GM20431 (cell line): ENCODE measurements at regions not wholly inside any gene's neighbourhood (a gene's known extent, or its start where the extent isn't known, plus 50 kb on each side); places are given as distances from the start of the nearest gene placed in this dataset.

Experiments used
- in situ Hi-C: fragments of 300-500 bp; cut with MseI, MboI; formaldehyde crosslinking; loops from one replicate; pipeline ENCODE4 v1.15.0; 2020; ENCODE audit warnings: low sequenced_read_pairs; ENCODE audit not compliant: unreplicated experiment

DNA sequence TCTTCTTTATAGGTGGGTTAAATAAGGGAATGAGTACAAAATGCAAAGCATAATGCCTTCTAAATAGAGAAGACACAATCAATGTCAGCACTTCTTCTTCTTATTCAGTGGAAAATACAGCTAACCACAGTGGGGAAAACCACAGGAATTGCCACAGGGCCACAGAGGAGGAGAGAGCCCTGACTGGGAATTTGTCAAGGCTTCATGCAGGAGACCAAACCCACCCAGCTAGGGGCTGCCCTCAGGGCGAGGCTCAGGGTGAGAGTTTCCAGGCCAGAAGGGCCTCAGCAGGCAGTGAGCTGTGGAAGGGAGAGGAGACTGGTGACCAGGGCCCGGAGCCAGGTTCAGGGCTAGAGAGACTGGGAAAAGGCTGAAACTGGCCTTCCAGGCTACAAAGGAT is 279.1 kb downstream of the MSX2 start:
- in situ Hi-C loops: no loop called here

DNA sequence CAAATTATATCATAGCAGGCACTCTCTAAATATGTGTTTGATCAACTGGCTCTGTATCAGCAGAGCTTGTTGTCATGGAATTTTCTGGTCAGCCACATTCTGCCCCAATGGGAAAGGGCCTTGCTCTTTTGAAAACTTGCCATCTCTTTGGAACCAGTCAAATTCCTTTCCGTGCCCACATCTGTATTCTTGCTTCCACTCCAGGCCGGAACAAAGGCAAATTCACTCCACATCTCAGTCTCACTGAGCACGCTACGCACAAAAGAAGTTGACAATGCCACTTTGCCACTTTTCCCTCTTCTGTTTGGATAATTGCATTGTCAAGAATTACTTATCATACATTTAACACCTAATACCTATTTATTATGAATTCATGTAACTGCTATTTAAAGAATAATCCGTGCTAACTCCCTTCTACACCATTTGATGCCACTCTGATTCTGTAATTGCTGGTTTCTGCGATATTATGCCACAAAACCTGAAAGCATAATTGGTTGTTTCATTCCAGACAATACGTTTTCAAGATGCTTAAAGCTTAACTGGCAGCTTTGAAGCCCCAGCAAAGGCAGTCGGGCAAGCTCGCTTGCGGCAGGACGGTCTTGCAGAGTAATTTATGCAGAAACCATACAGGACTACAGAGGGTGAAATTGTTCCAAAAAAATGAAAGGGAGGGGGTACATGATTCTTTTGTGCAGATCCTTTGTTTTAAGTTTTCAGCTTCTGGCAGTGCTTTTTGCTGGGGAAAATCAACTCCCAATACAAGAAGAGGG is 277.7 kb downstream of the MSX2 start:
- in situ Hi-C loops: no loop called here

DNA sequence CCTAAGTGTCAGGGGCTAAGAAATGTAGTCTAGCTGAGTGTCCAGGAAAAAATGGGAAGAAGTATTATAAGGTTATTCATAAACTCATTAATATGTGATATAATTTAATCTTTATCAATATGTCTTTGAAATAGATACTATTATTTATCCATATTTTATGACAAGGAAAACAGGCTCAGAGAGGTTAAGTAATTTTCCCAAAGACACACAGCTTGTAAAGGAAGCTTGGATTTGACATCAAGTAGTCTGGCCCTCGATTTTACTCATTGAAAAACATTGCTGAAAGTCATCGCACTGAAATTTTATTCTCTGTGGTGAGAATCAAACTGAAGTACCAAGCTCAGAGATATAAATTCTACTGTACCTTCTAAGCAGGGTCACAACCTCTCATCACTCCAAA is 276.9 kb downstream of the MSX2 start:
- in situ Hi-C loops: no loop called here

DNA sequence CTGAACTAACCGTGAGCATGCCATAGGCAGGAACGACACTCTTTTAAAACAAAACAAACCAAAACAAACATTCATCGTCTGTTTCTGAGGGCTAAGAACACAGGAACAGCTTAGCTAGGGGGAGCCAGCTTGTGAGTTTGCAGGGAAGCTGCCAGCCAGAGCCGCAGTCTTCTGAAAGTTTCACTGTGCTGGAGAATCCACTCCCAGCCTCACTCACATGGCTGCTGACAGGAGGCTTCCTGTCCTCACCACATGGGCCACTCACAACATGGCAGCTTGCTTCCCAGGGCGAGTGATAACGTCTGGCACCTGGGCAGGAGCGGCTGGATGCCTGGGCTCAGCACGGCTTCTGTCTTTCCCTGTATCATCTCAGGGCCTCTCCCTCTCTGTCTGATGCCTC is 275.2 kb downstream of the MSX2 start:
- in situ Hi-C loops: no loop called here

DNA sequence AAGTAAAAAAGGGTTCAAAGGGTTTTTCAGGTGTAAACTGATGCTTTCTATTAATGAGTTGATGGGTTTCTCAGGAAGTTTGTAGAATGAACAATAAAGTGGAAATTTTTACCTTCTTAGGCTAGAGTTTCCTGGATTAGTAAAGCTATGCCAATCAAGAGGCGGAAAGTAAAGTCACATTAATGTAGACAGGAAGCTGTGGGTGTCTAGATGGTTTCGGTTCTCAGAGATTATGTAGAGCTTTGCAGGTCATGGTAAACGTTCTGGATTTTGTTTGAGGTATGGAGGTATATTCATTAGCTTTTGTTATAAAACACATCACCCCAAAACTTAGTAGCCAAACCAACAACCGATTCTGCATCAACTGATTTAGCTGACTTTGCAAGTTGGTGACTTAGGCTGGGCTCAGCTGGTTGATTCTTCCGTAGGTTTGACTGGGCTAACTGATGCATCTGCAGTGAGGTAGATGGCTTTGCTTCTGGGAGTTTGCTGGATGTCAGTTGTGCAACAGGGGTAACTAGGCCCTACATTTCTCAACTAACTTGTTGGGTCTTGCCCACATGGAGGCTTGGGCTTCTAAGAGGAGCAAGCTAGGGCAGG is 273.8 kb downstream of the MSX2 start:
- in situ Hi-C loops: no loop called here

DNA sequence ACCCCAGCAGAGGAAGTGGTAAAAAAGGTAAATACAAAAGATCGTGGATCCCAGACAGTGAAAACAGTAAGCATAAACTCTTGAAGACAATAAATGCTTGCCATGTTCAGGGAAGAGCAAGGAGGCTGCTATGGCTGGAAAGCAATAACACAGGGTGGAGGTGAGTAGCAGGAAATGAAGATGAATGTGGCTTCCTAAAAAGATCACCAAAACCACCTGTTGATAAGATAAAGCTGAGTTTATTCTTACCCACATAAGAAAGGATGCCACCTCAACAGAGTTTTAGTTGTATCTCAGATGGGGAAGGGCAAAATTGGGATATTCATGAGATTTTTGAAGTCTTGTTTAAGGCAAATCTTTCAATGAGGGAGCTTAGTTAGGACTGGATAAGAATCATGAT is 273.3 kb downstream of the MSX2 start:
- in situ Hi-C loops: no loop called here

DNA sequence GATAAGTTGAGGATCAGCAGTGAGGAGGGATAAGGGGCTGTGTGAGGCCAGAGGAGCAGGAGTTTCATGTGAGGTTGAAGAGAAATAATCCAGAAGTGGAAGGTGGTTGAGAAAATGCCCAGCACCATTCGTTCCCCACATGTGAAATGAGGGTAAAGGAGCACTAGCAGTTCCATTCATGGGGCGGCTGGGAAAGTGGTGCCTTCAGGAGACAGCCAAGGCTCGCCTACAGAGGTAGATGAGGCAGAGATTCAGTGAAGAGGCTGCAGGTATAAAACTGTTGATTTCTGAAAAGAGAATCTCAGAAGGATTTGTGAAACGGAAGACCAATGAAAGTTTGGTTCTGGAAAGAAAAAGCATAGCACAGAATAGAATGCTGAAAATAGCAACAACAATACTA is 272.6 kb downstream of the MSX2 start:
- in situ Hi-C loops: no loop called here

DNA sequence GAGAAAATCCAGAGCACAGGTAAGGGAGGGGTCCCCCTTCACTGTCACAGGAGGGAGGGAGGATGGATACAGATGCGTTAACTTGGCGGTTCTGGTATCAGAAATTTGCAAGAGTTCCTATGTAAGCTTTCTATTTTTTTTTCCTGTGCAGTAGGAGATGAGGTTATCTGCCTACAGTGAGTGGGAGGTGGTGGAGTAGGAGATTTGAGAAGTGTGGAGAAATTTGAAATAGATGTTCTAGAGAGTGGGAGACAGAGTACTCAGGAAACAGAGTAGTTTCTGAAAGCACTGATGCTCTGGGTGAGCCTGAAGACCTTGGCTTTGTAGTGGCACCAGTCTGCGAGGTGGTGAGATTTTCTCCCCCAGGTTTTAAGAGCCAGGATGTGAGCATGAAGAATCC is 271.4 kb downstream of the MSX2 start:
- in situ Hi-C loops: no loop called here

DNA sequence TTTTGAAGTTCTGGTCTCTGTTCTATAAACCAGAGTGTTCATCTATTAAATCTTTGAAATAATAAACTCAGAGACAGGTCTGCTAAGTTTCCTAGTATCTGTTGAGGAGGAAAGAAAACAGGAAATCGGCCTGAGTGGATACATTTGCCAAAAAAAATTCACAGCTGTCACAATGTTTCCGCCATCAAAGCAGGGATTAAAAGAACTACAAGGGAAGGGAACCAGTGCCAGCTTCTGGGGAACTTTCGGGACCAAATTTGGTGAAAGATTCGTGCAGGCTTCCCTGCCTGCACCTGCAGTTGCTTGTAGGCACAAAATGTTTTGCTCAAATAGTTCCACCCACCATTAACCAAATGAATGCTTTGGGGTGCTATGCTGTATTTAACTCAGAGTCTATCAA is 267.5 kb downstream of the MSX2 start:
- in situ Hi-C loops: no loop called here

DNA sequence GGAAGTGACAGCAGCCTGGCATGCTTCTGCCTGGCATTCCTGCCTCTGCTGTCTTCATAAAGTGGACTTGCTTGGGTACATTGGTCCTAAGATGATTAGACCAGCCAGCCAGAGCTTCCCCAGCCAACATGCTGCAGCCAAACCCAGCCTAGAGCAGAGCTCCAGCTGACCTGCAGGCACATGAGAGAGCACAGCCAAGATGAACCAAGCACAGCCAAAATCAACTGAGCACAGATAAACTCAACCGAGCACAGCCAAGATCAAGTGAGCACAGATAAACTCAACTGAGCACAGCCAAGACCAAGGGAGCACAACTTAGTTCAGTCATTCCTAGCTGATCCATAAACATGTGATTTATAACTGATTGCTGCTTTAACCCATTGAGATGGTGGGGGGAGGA is 266.5 kb downstream of the MSX2 start:
- in situ Hi-C loops: no loop called here

DNA sequence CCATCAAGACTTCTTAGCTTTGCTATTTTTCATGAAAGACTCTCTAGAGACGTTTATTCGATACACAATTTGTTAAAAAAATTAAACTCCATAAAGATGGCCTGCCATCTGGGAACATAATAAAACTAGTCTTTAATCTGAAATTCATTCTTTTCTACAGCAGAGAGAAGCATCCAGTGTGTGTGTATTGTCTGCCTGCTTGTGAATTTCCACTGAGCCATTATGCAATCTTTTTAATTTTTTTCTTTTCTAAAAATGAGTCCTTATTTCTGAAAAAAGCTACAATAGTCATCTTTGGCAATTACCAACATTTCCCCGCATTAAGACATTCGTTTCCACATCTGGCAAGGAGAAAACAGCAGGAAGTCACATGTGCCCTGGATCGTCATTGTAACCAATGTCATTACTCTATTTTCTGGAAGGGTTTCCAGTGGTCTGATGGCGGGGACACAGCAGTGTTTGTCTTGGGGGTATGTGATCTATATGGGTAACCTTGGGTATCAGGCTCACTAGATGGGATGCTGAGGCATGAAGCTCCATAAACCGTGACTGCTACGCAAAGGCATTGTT is 263.1 kb downstream of the MSX2 start:
- in situ Hi-C loops: no loop called here

DNA sequence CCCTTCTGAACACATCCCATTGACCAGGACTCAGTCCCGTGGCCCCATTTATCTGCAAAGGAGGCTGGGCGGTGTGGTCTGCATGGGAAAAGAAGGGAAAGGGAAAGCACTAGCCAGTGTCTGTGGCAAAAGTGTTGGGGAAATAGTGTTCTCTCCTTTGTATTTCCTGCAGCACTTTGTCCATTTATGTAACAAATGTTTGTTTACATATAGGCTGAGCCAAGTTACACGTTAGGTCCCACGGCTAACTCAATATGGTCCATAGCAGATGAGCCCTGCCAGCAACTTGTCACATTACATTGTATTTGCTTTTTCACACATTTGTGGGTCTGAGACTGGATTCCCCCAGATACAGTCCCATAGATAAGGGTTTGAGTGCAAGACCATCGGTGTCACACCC is 260.5 kb downstream of the MSX2 start:
- in situ Hi-C loops: no loop called here

DNA sequence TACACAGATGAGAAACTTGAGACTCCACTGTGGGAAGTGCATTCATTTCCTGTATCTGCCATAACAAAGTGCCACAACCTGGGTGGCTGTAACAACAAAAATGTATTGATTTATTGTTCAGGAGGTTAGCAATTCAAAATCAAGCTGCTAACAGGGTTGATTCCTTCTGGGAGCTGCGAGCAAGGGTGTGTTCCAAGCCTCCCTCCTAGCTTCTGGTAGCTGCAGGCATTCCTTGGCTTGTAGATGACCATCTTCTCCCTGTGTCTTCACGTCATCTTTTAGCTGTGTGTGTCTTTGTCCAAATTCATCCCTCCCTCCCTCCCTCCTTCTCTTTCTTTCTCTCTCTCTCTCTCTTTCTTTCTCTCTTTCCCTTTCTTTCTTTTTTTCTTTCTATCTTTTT is 258.1 kb downstream of the MSX2 start:
- in situ Hi-C loops: no loop called here

DNA sequence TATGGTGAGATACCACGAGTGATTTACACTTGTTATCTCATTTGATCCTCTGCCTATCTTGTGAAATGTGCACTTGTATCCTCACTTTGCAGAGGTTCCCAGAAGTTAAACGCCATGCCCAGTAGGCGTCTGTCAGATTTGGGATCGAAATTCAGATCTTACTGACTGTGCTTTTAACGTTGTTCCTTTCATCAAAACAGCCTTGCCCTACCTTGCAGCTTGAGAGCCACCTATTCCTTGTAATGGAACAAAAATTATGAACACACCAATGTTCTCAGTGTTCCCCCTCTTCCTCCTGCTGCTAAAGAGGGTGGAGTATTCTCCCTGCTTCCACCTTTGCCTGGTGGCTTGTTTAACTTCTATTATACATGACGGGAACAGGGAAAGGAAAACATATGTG is 257.0 kb downstream of the MSX2 start:
- in situ Hi-C loops: no loop called here

DNA sequence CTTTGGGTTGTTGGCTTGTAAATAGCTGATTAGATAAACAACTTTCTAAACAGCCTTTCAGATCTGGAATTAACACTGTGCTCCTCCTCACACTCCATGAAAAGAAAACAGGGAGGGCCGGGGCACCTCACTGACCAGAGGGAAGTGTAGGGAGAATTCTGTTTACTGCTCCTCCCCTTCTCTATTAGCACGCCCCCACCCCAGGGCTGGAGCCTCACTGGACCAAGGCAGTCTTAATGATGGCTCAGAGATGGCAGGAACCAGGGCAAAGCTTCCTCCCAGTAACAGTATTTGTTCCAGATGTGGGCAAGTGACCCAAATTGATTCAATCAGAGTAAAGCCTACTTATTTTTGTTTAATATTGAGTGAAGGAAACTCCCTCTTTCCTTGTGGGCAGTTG is 256.6 kb downstream of the MSX2 start:
- in situ Hi-C loops: no loop called here

DNA sequence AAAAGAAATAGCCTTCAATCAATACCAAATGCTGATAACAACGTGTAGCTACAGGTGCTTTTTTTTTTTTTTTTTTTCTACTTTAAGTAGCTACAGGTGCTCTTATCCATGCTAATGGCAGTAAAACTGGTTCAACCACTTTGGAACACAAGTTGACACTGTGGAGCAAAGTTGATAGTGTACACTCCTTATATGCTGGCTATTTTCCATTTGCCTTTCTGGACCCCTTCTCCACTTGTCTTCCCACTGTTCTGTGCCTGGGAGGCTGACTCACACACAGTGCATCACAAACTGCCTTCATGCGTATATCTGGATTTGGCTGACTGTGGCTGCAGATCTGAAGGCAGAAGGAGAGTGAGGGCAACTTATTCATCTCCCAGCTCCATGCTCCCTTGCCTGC is 247.9 kb downstream of the MSX2 start:
- in situ Hi-C loops: no loop called here

DNA sequence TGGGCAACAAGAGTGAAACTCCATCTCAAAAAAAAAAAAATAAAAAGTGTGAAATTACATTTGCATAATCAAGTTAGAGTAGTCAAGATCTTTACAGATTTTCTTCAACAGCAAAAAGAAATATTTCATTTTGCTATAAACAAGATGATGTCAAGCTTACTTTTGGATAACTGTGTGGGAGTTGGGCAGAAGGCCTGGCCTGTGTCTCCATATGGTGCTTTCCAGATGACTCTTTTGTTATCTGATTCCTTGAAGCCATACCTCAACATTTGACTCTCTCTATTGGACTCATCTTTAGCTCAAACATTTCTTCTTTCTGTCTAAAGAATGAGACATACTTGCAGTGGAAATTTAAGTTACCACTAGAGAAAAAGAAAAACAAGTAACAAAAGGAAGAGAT is 246.8 kb downstream of the MSX2 start:
- in situ Hi-C loops: no loop called here

DNA sequence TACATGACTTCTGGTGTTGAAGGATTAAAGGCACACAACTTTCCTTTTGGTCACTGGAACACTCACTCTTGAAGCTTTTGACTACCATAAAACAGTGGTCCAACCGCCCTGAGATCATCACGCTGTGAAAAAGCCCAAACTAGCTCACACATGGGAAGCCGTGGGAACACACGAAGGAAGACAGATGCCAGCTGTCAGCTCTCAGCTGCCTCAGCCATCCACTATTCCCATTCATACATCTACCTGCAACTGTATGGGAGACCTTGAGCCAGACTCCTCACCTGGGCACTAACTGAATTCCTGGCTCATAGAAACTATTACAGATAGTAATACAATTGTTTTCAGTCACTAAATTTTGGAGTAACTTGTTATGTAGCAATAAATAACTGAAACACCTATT is 246.1 kb downstream of the MSX2 start:
- in situ Hi-C loops: no loop called here

DNA sequence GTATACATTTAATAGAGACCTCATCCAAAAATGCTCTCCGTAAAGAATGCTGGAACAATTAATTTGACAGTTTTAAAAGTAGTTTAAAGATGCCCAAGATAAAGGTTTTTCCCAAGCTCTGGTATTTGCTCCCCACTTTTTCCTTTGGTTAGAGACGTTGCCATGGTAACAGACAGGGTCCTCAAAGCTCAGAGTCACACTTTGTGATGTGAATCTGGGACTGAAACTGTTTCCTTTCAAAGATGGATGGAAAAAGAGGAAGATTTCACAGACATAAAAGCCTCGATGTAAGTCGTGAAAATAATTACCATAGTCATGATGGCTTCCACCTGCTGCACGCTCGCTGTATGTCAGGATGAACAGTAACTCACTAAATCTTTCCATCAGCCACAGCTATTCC is 229.5 kb downstream of the MSX2 start:
- in situ Hi-C loops: loop anchor here (10.0 kb wide), 1 partner anchor 491 kb away; the partner anchor contains the start of gene DRD1

DNA sequence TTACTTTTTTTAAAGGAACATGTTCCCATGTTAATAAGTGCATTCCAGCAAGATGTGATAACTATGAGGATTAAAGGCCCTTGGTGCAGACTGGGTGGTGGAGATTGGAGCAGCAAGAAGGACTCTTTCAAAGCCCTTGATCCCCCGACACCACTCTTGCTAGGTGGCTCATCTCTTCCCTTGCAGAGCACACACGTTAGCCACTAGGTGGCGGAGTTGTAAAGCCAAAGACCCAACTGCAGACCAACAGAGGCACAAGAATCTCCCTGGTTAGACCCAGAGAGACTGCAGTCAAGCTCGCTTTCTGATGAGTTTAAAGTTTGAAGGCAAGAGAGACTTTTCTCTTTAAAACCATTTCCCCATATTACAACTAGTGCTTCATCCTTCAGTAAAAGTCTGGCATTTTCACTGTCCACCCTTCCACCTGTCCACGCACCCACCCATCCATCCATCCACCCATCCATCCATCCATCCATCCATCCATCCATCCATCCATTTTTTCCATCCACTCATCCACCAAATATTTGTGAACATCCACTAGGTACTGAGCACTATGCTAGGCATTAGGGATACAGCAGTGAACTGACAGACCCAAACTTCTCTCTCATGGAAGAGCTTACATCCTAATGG is 226.9 kb downstream of the MSX2 start:
- in situ Hi-C loops: loop anchor here (10.0 kb wide), 1 partner anchor 494 kb away; the partner anchor contains the start of gene DRD1

DNA sequence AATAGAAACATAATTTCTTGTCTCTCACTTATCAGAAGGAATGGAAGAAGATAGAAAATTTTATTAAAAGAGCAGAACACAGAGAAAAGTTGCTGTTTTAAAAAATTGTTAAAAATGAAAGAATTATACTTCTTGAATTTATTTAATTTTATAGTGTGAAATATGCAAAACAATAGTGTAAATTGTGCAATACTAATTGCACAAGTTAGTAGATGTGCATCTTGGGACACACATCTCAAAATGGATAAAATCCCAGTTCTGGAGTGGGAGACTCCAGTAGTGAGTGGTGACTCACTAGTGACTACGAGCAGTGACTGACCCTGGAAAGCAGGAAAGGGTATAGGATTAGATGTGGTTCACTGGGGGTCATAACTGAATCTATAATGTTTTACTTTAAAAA is 223.2 kb downstream of the MSX2 start:
- in situ Hi-C loops: no loop called here
